Stimulated activated naive CD4-positive, alpha-beta T cell (primary cell): ENCODE measurements at regions not wholly inside any gene's neighbourhood (a gene's known extent, or its start where the extent isn't known, plus 50 kb on each side); places are given as distances from the start of the nearest gene placed in this dataset.

Experiments used
- DNase-seq, 6 experiments: peaks; one replicate each; lab custom pipeline; 2025; lab: John Stamatoyannopoulos, UW

GRCh38 chr3:127374086-127375010 is 86.5 kb upstream of the PRR20G start:
- DNase-seq = no peak

- DNase-seq = no peak
Measured at GRCh38 chr3:127373441-127374085, 85.7 kb upstream of the PRR20G start.

- DNase-seq = no peak
Measured at GRCh38 chr3:127371846-127372245, 84.0 kb upstream of the PRR20G start.

GRCh38 chr3:127371334-127371733 is 83.5 kb upstream of the PRR20G start:
- no peak for DNase-seq

- DNase-seq = no peak
Measured at GRCh38 chr3:127370906-127371305, 83.1 kb upstream of the PRR20G start.

GRCh38 chr3:127369356-127369935 is 81.6 kb upstream of the PRR20G start:
- DNase-seq = no peak

GRCh38 chr3:127368186-127369032 is 80.6 kb upstream of the PRR20G start:
- no peak for DNase-seq

GRCh38 chr3:127367593-127367992 is 79.7 kb upstream of the PRR20G start:
- no peak for DNase-seq

GRCh38 chr3:127366383-127366782 is 78.5 kb upstream of the PRR20G start:
- no peak for DNase-seq

GRCh38 chr3:127365163-127365798 is 77.4 kb upstream of the PRR20G start:
- no peak for DNase-seq

GRCh38 chr3:127363891-127364290 is 76.0 kb upstream of the PRR20G start:
- DNase-seq = no peak

GRCh38 chr3:127363171-127363570 is 75.3 kb upstream of the PRR20G start:
- DNase-seq = no peak

GRCh38 chr3:127360647-127361046 is 72.8 kb upstream of the PRR20G start:
- no peak for DNase-seq

GRCh38 chr3:127358641-127359040 is 70.8 kb upstream of the PRR20G start:
- DNase-seq = no peak

GRCh38 chr3:127356381-127356780 is 68.5 kb upstream of the PRR20G start:
- no peak for DNase-seq

- DNase-seq = no peak
Measured at GRCh38 chr3:127354761-127355160, 66.9 kb upstream of the PRR20G start.

GRCh38 chr3:127352612-127353011 is 64.8 kb upstream of the PRR20G start:
- DNase-seq = no peak

- DNase-seq = no peak
Measured at GRCh38 chr3:127351775-127352350, 64.0 kb upstream of the PRR20G start.

- DNase-seq = no peak
Measured at GRCh38 chr3:127351321-127351720, 63.5 kb upstream of the PRR20G start.

- DNase-seq = no peak
Measured at GRCh38 chr3:127350172-127351050, 62.6 kb upstream of the PRR20G start.
